ENCODE measurements at regions not wholly inside any gene's neighbourhood (a gene's known extent, or its start where the extent isn't known, plus 50 kb on each side); places are given as distances from the start of the nearest gene placed in this dataset.

GRCh38 chr10:25661632-25662031, 272.4 kb upstream of the MYO3A start:
- intact Hi-C loops (cut with micrococcal nuclease) = no loop called here
- Histone ChIP-seq H3K4me1 (ENCODE audit: insufficient read depth, low read length) (no peaks in the 10 kb centered on the region), H3K9me2 (replicated peaks; ENCODE audit: low read length) (no peaks in the 10 kb centered on the region), H3K9ac (ENCODE audit: low read length) (no peak overlapping the region), H3K4me3 (ENCODE audit: low read length) (no peak overlapping the region), H2AFZ (ENCODE audit: low read length) (no peak overlapping the region), H3K36me3 (ENCODE audit: low read depth, low read length) (no peaks in the 10 kb centered on the region), H3K9me3 (ENCODE audit: low read length) (no peaks in the 10 kb centered on the region), H3K27ac (ENCODE audit: low read length) (no peak overlapping the region), H3F3A (ENCODE audit: low read length, unreplicated experiment) (no peaks in the 10 kb centered on the region), H3K27me3 (ENCODE audit: low read length) (no peaks in the 10 kb centered on the region), H3K4me2 (ENCODE audit: low read length) (no peak overlapping the region), H3K79me2 (ENCODE audit: low read length) (no peaks in the 10 kb centered on the region), H4K20me1 (ENCODE audit: low read length) (no peaks in the 10 kb centered on the region)
- BruUV-seq (replicated peaks) = no TSS peak
- ChIA-PET CTCF (no interaction called here), POLR2A (ENCODE audit: unreplicated experiment) (no interaction called here)
- no peak for TF ChIP-seq EZH2 (IDR thresholded peaks at IDR 0.05; ENCODE audit: low read length, unreplicated experiment)
- TF ChIP-seq CTCF (conservative IDR thresholded peaks at IDR 0.05; ENCODE audit: low read depth, low read length) = no peak
- no peak for TF ChIP-seq EZH2phosphoT487 (IDR thresholded peaks at IDR 0.05; ENCODE audit: borderline replicate concordance, low read length)
- no peak for ATAC-seq
- DNase-seq = no peak

- no peak overlapping the region for H3K27ac ChIP-seq (ENCODE audit: low read length)
- no peak overlapping the region for H3K4me3 ChIP-seq (ENCODE audit: low read length)
- H4K20me1 ChIP-seq (ENCODE audit: low read length) = no peaks in the 10 kb centered on the region
- H3K9ac ChIP-seq (ENCODE audit: low read length) = no peak overlapping the region
- H3K36me3 ChIP-seq (ENCODE audit: low read depth, low read length) = no peaks in the 10 kb centered on the region
- POLR2A ChIA-PET (ENCODE audit: unreplicated experiment) = no interaction called here
- H3F3A ChIP-seq (ENCODE audit: low read length, unreplicated experiment) = no peaks in the 10 kb centered on the region
- ATAC-seq (no peak), DNase-seq (no peak)
- no peak overlapping the region for H2AFZ ChIP-seq (ENCODE audit: low read length)
- no peaks in the 10 kb centered on the region for H3K4me1 ChIP-seq (ENCODE audit: insufficient read depth, low read length)
- H3K4me2 ChIP-seq (ENCODE audit: low read length) = no peak overlapping the region
- TF ChIP-seq CTCF (conservative IDR thresholded peaks at IDR 0.05; ENCODE audit: low read depth, low read length) = no peak
- TF ChIP-seq EZH2 (IDR thresholded peaks at IDR 0.05; ENCODE audit: low read length, unreplicated experiment) = no peak
- TF ChIP-seq EZH2phosphoT487 (IDR thresholded peaks at IDR 0.05; ENCODE audit: borderline replicate concordance, low read length) = no peak
- CTCF ChIA-PET = no interaction called here
- H3K27me3 ChIP-seq (ENCODE audit: low read length) = no peaks in the 10 kb centered on the region
- H3K79me2 ChIP-seq (ENCODE audit: low read length) = no peaks in the 10 kb centered on the region
- no TSS peak for BruUV-seq (replicated peaks)
- H3K9me3 ChIP-seq (ENCODE audit: low read length) = no peaks in the 10 kb centered on the region
- intact Hi-C loops (cut with micrococcal nuclease) = no loop called here
- no peaks in the 10 kb centered on the region for H3K9me2 ChIP-seq (replicated peaks; ENCODE audit: low read length)
Measured at GRCh38 chr10:25666276-25666675, 267.8 kb upstream of the MYO3A start.

- no peaks in the 10 kb centered on the region for H3F3A ChIP-seq (ENCODE audit: low read length, unreplicated experiment)
- H3K4me1 ChIP-seq (ENCODE audit: insufficient read depth, low read length) = no peaks in the 10 kb centered on the region
- no peak overlapping the region for H3K4me3 ChIP-seq (ENCODE audit: low read length)
- no peaks in the 10 kb centered on the region for H4K20me1 ChIP-seq (ENCODE audit: low read length)
- H3K9me3 ChIP-seq (ENCODE audit: low read length) = no peaks in the 10 kb centered on the region
- no TSS peak for BruUV-seq (replicated peaks)
- DNase-seq (no peak), ATAC-seq (no peak)
- ChIA-PET CTCF (no interaction called here), POLR2A (ENCODE audit: unreplicated experiment) (no interaction called here)
- intact Hi-C loops (cut with micrococcal nuclease) = no loop called here
- no peak overlapping the region for H3K27ac ChIP-seq (ENCODE audit: low read length)
- no peak overlapping the region for H3K4me2 ChIP-seq (ENCODE audit: low read length)
- H3K79me2 ChIP-seq (ENCODE audit: low read length) = no peaks in the 10 kb centered on the region
- H3K27me3 ChIP-seq (ENCODE audit: low read length) = no peaks in the 10 kb centered on the region
- no peak overlapping the region for H2AFZ ChIP-seq (ENCODE audit: low read length)
- TF ChIP-seq EZH2phosphoT487 (IDR thresholded peaks at IDR 0.05; ENCODE audit: borderline replicate concordance, low read length) (no peak), EZH2 (IDR thresholded peaks at IDR 0.05; ENCODE audit: low read length, unreplicated experiment) (no peak), CTCF (conservative IDR thresholded peaks at IDR 0.05; ENCODE audit: low read depth, low read length) (no peak)
- H3K9ac ChIP-seq (ENCODE audit: low read length) = no peak overlapping the region
- H3K9me2 ChIP-seq (replicated peaks; ENCODE audit: low read length) = no peaks in the 10 kb centered on the region
- H3K36me3 ChIP-seq (ENCODE audit: low read depth, low read length) = no peaks in the 10 kb centered on the region
Measured at GRCh38 chr10:25675204-25675603, 258.8 kb upstream of the MYO3A start.

Measured in PC-3 (cell line).